ENCODE measurements at regions not wholly inside any gene's neighbourhood (a gene's known extent, or its start where the extent isn't known, plus 50 kb on each side); places are given as distances from the start of the nearest gene placed in this dataset.

GRCh38 chr6:66970373-66970772, 1263.3 kb upstream of the EYS start:
- no peak for TF ChIP-seq POLR2AphosphoS5 (IDR thresholded peaks at IDR 0.05; ENCODE audit: low read depth, low read length)
- TF ChIP-seq REST (IDR thresholded peaks at IDR 0.05; ENCODE audit: insufficient read depth in 1 of 2, low read depth in 2 of 2, low read length in 2 of 2) = no peak
